Urothelium cell line (cell line): ENCODE measurements at regions not wholly inside any gene's neighbourhood (a gene's known extent, or its start where the extent isn't known, plus 50 kb on each side); places are given as distances from the start of the nearest gene placed in this dataset.

Experiments used
- DNase-seq: peaks from one replicate; pipeline ENCODE4 v3.0.0; 2011; ENCODE audit warnings: low spot score, mixed read lengths
- FAIRE-seq: peaks from 2 replicates; lab custom pipeline; 2011; peaks lifted over from hg19 to GRCh38; lab: Jason Lieb, UNC

DNA sequence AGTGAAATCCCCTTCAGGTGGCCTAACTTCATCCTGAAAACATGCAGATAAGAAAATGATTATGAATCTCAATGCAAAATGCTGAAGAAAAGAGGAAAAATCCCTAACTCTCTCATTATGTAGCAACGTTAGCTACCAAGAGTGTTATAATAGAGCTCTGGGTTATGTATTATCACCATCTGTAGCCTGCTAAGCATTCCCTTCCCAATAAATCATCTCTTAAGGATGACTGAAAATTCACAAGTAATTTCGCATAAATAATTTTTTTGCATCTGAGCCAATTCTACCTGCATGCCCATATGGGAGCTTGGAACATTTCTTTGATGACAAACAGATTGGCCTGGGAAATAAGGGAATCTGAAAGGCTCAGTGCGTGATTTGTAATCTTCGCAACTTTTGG lies 216.1 kb downstream of the HTR7 start:
- DNase-seq, result no peak
- FAIRE-seq, result no peak

GRCh38 chr10:90642136-90642535 lies 215.7 kb downstream of the HTR7 start:
- DNase-seq, result no peak
- FAIRE-seq, result no peak

- DNase-seq (no peak), FAIRE-seq (no peak)
Observed at GRCh38 chr10:90642650-90643049, 215.2 kb downstream of the HTR7 start.

DNA sequence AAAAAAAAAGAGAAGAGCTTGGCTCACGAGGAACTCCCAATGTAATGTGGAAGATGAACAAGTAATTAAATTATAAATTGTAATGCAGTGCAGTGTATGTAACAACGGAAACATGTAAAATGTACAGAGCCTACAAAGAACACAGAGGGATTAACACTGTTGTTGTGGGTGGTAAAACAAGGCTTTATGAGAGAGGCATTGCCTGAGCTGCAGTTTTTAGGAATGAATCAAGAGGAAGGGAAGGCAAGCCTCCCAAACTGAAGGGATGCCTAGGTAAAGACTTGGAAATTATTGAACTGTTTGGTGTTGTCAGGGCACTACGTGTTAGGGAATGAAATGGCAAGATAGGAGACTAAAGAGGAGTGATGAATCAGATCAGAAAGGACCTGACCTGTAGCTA lies 213.7 kb downstream of the HTR7 start:
- DNase-seq (peak; percentile 33), FAIRE-seq (no peak)

GRCh38 chr10:90650858-90651257 lies 207.0 kb downstream of the HTR7 start:
- FAIRE-seq (no peak), DNase-seq (no peak)

DNA sequence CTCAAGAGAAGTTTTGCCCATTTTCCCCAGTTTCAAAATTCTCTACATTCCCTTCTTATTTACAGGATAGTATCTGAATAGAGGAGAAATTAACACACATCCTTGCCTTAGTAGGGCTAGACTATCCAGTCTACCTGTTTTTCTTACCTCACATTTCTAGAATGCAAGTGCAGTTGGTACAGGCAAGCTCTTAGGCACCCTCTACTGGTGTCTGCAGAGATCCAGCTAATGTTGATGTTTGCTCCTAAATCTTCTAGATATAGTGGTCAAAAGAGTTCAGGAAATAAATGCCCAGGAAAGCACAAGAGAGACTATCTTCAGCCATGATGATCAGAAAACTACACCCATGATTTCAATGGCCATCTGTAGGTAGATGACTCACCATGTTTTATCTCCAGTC lies 205.3 kb downstream of the HTR7 start:
- no peak for FAIRE-seq
- DNase-seq, result peak; percentile 28

GRCh38 chr10:90658791-90659190 lies 199.0 kb downstream of the HTR7 start:
- DNase-seq (no peak), FAIRE-seq (no peak)

GRCh38 chr10:90665905-90666662 lies 191.8 kb downstream of the HTR7 start:
- DNase-seq, result no peak

GRCh38 chr10:90674461-90674860 lies 183.4 kb downstream of the HTR7 start:
- DNase-seq, result no peak
- FAIRE-seq, result no peak

More at GRCh38 chr10:90665905-90666662, 191.8 kb downstream of the HTR7 start:
- FAIRE-seq, result no peak

GRCh38 chr10:90674928-90675327 lies 182.9 kb downstream of the HTR7 start:
- DNase-seq (peak; percentile 10), FAIRE-seq (no peak)

- FAIRE-seq, result no peak
- DNase-seq, result no peak
Observed at GRCh38 chr10:90675621-90676020, 182.2 kb downstream of the HTR7 start.
